Astrocyte (in vitro differentiated cells and primary cell): ENCODE measurements at regions not wholly inside any gene's neighbourhood (a gene's known extent, or its start where the extent isn't known, plus 50 kb on each side); places are given as distances from the start of the nearest gene placed in this dataset.

Source experiments
- EZH2 ChIP-seq: IDR thresholded peaks from 2 replicates; pipeline ENCODE4 v1.6.1; 2012; ENCODE audit warnings: mild to moderate bottlenecking, low read length, inconsistent platforms; ENCODE audit not compliant: insufficient read depth
- TF ChIP-seq, protein P1 (sequence below): IDR thresholded peaks from 2 replicates; pipeline ENCODE4 v1.5.1; 2011; ENCODE audit warnings: low read depth, mild to moderate bottlenecking, inconsistent platforms, low read length, moderate library complexity; ENCODE audit not compliant: insufficient read depth

GRCh38 chr13:44156294-44156658 lies 217.3 kb upstream of the SERP2 start:
- TF ChIP-seq, protein P1, sequence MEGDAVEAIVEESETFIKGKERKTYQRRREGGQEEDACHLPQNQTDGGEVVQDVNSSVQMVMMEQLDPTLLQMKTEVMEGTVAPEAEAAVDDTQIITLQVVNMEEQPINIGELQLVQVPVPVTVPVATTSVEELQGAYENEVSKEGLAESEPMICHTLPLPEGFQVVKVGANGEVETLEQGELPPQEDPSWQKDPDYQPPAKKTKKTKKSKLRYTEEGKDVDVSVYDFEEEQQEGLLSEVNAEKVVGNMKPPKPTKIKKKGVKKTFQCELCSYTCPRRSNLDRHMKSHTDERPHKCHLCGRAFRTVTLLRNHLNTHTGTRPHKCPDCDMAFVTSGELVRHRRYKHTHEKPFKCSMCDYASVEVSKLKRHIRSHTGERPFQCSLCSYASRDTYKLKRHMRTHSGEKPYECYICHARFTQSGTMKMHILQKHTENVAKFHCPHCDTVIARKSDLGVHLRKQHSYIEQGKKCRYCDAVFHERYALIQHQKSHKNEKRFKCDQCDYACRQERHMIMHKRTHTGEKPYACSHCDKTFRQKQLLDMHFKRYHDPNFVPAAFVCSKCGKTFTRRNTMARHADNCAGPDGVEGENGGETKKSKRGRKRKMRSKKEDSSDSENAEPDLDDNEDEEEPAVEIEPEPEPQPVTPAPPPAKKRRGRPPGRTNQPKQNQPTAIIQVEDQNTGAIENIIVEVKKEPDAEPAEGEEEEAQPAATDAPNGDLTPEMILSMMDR, result no peak
- TF ChIP-seq EZH2, result no peak
